ENCODE measurements at regions not wholly inside any gene's neighbourhood (a gene's known extent, or its start where the extent isn't known, plus 50 kb on each side); places are given as distances from the start of the nearest gene placed in this dataset.

DNA sequence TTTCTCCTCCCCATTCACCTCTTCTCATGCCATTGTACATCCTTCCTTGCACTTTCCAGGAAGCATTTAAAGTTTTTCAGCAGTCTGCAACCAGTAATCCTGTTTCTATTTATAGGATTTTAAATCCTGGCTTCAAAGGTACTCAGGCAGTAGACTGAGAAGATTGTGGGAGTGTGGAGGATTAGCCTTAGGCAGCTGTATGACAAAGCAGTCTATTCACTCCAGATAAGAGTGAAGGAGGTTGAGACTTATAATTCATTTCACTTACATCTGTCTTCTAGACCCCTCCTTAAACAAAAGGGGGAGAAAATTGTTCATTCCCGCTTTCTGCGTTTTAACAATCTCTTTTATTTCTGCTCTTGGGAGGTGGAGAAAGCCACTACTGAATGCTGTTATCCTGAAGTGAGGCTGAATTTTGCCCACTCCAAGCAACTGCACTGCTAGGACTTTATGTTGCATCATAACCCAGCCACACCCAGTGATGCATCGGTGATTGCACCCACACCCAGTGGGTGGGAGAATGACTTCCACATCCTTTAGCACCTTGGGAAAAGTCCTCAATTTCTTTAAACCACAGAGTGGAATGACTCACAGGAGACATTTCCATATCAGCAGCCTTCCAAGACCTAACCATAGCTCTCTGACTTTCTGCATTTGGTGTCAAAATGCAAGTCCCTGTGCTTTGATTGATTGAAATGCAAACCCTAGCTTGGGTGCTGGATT lies 382.5 kb upstream of the ATP2B1 start:
- DNase-seq = no peak
- 32 to 46% methylated on average over 3 of the region's 3 CpGs for WGBS, 2 donors
- intact Hi-C loops (cut with DNase I) = no loop called here

GRCh38 chr12:90086281-90086680 lies 377.6 kb upstream of the ATP2B1 start:
- H3K4me3 ChIP-seq = no peak overlapping the region
- no peaks in the 10 kb centered on the region for H3K9me3 ChIP-seq
- no peak for TF ChIP-seq POLR2AphosphoS5 (IDR thresholded peaks at IDR 0.05)
- TF ChIP-seq CTCF (IDR thresholded peaks at IDR 0.05) = no peak
- no peak for TF ChIP-seq POLR2A (IDR thresholded peaks at IDR 0.05)
- no peak for TF ChIP-seq EP300 (IDR thresholded peaks at IDR 0.05)
- intact Hi-C loops (cut with DNase I) = no loop called here
- WGBS, 2 donors = 84 to 88% methylated on average over 1 of the region's 1 CpG
- DNase-seq = no peak
- H3K36me3 ChIP-seq = no peaks in the 10 kb centered on the region
- H3K27ac ChIP-seq = no peak overlapping the region
- peaks cover 0 to 5% (median 0%) of the 10 kb centered on the region in 4 donors for H3K4me1 ChIP-seq
- H3K27me3 ChIP-seq = no peaks in the 10 kb centered on the region

More for the DNA sequence above, 382.5 kb upstream of the ATP2B1 start:
- no peak overlapping the region for H3K4me3 ChIP-seq
- no peaks in the 10 kb centered on the region for H3K36me3 ChIP-seq
- H3K4me1 ChIP-seq = peaks cover 0 to 6% (median 0%) of the 10 kb centered on the region in 4 donors
- no peak overlapping the region for H3K27ac ChIP-seq
- no peaks in the 10 kb centered on the region for H3K9me3 ChIP-seq
- H3K27me3 ChIP-seq = no peaks in the 10 kb centered on the region
- TF ChIP-seq POLR2AphosphoS5 (IDR thresholded peaks at IDR 0.05) (peak in 1 of 4 donors; percentile 10), POLR2A (IDR thresholded peaks at IDR 0.05) (no peak)

DNA sequence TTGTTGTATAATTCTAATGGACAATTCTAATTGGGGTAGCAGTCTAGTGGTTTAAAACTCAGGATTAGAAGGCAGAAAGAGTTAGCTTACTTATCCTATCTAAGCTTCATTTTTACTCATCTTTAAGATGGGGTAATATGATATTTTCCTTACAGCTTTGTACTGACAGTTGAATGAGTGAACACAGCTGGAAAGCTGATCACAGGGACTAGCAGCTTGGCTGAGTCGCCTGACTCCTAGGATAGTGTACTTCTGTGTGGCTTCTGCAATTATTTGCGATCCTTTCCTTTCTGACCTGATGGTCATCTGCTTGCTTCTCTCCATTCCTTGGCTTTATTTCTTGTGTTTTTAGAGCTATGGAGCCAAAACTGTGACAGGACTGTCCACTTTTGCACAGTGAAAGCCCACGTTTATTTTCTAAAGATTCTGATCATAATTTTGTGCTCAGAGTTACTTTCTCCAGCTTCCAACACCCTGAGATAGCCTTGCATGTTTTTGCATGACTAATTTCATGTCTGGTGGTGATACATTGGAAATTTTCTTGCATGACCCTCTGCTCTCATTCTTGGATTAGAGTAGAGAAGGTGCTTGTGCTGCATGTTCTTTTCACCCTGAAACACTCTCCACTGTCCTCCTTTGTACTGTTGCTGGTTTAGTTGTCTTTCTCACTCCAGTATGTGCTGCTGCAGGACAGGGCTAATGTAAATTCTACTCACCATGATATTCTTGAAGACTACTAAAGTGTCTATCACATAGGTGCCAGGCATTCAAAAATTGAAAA lies 377.0 kb upstream of the ATP2B1 start:
- TF ChIP-seq CTCF (IDR thresholded peaks at IDR 0.05) = no peak
- TF ChIP-seq POLR2AphosphoS5 (IDR thresholded peaks at IDR 0.05) = no peak

DNA sequence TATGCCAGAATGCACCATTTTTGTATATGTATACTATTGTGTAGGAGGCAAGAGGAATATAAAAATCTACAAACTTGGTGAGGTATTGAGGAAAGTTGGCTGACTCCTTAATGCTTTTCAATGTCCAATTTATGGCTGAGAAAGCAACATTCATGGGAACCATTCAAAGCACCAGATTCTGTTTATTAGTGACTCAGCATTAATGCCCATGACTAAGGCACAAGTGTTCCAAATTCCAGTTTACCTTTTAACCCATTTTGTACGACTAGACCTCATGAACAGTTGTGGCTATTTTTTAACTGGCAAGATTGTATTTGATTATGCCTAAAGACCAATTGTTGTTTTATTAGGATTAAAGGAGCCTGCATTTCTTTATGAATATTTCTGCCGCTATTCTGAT lies 375.4 kb upstream of the ATP2B1 start:
- Histone ChIP-seq H3K27me3 (no peaks in the 10 kb centered on the region), H3K4me3 (no peak overlapping the region), H3K9me3 (no peaks in the 10 kb centered on the region), H3K27ac (no peak overlapping the region), H3K4me1 (no peaks in the 10 kb centered on the region), H3K36me3 (no peaks in the 10 kb centered on the region)
- TF ChIP-seq EP300 (IDR thresholded peaks at IDR 0.05) = no peak
- no peak for TF ChIP-seq POLR2AphosphoS5 (IDR thresholded peaks at IDR 0.05)
- TF ChIP-seq CTCF (IDR thresholded peaks at IDR 0.05) = no peak
- TF ChIP-seq POLR2A (IDR thresholded peaks at IDR 0.05) = no peak
- DNase-seq = no peak
- 88 to 97% methylated on average over 2 of the region's 2 CpGs for WGBS, 2 donors
- intact Hi-C loops (cut with DNase I) = no loop called here

More for the DNA sequence above, 377.0 kb upstream of the ATP2B1 start:
- H3K9me3 ChIP-seq = no peaks in the 10 kb centered on the region
- no peaks in the 10 kb centered on the region for H3K27me3 ChIP-seq
- no peak for DNase-seq
- H3K4me1 ChIP-seq = no peaks in the 10 kb centered on the region
- H3K36me3 ChIP-seq = no peaks in the 10 kb centered on the region
- 70 to 81% methylated on average over 3 of the region's 3 CpGs for WGBS, 2 donors
- no peak overlapping the region for H3K27ac ChIP-seq
- intact Hi-C loops (cut with DNase I) = no loop called here
- no peak overlapping the region for H3K4me3 ChIP-seq

GRCh38 chr12:90080616-90081015 lies 372.0 kb upstream of the ATP2B1 start:
- no peak overlapping the region for H3K27ac ChIP-seq
- 44 to 66% methylated on average over 1 of the region's 1 CpG for WGBS, 2 donors

More at GRCh38 chr12:90080616-90081015, 372.0 kb upstream of the ATP2B1 start:
- Histone ChIP-seq H3K4me3 (no peak overlapping the region), H3K9me3 (no peaks in the 10 kb centered on the region), H3K4me1 (no peaks in the 10 kb centered on the region), H3K36me3 (no peaks in the 10 kb centered on the region), H3K27me3 (no peaks in the 10 kb centered on the region)
- DNase-seq = no peak
- intact Hi-C loops (cut with DNase I) = no loop called here
- TF ChIP-seq POLR2AphosphoS5 (IDR thresholded peaks at IDR 0.05) = no peak
- TF ChIP-seq CTCF (IDR thresholded peaks at IDR 0.05) = no peak

Data from sigmoid colon (tissue), 6 donors.